ENCODE measurements at regions not wholly inside any gene's neighbourhood (a gene's known extent, or its start where the extent isn't known, plus 50 kb on each side); places are given as distances from the start of the nearest gene placed in this dataset.

DNA sequence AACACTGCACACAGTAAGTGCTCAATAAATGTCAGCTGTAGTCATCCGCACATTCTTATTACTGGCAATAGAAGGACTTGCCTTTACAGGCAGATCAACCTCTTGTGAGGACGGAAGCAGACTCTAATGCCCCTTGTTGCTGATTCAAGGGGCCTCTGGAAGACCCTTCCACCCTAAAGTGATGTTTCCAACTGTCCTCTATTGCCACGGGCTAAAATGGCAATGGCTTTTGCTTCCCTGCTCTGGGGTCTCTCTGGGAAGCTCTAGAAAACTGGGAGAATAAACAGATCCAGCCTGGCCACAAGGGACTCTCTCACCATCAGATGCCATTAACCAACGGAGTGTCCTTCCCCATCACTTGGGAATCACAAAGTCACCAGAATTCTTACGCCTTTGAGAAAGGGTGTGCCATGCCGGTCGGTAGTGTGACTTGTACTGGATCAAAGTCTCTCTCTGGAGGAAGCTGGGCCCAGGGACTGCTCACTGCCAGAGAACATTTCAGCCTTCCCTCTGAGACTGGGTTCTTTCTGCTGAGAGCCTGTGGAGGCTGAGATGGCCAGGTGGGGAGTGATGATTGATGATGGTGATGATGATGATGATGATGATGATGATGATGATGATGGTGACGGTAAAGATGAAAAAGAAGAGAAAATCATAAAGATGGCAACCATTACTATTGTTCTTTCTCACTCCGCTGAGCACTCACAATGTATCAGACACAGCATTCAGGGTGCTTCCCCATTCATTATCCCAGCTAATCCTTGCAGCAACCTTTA lies 146.8 kb downstream of the CYLD start:
- Histone ChIP-seq H3K9me3 (replicated peaks in 1 of 3) (no peaks in the 10 kb centered on the region), H3K4me3 (no peak overlapping the region), H3K4me1 (replicated peaks in 1 of 2) (no peaks in the 10 kb centered on the region), H3K36me3 (replicated peaks in 1 of 2) (no peaks in the 10 kb centered on the region), H3K27ac (no peak overlapping the region), H3K27me3 (no peaks in the 10 kb centered on the region)
- 70 to 87% (median 76%) methylated on average over 8 to 9 of the region's 9 CpGs for WGBS, 4 donors
- intact Hi-C loops (cut with DNase I) = no loop called here
- DNase-seq = no peak
- TF ChIP-seq, protein P1, sequence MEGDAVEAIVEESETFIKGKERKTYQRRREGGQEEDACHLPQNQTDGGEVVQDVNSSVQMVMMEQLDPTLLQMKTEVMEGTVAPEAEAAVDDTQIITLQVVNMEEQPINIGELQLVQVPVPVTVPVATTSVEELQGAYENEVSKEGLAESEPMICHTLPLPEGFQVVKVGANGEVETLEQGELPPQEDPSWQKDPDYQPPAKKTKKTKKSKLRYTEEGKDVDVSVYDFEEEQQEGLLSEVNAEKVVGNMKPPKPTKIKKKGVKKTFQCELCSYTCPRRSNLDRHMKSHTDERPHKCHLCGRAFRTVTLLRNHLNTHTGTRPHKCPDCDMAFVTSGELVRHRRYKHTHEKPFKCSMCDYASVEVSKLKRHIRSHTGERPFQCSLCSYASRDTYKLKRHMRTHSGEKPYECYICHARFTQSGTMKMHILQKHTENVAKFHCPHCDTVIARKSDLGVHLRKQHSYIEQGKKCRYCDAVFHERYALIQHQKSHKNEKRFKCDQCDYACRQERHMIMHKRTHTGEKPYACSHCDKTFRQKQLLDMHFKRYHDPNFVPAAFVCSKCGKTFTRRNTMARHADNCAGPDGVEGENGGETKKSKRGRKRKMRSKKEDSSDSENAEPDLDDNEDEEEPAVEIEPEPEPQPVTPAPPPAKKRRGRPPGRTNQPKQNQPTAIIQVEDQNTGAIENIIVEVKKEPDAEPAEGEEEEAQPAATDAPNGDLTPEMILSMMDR (IDR thresholded peaks at IDR 0.05) = no peak
- no peak for TF ChIP-seq POLR2A (IDR thresholded peaks at IDR 0.05)

DNA sequence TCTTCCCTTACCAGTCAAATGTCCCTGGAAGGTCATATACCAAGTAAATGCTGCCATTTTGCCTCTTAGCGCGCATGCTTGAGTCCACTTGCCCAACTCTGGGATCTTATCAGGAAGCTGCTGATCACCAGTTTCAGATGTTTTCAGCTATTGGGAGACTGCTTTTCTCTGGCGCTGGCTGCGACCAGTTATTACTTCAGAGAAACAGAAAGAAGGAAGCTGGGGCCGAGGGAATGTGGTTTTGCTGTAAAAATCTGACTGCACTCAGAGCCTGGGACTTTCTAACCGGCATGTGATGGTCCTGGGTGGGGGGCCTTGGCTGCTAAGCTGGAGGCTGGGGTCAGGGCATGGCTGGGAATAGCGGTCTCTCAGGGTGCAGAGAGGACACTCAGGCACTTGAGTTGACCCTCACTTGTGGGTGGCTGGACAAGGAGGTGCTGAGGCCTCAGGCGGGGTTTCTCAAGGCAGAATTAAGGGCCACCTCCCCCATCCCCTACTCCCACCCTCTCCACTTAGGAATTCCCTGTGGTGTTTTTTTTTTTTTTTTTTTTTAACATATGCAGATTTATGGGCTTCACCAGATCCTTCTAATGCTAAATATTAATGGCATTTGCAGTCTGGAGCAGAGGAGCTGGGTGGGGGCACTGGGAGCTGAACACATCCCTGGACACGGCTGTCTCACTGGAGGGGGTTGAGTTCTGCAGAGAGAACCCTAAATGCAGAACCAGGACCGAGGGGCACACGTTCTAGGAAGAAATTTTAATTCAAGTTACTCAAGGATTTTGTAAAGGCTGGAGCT lies 145.8 kb downstream of the CYLD start:
- 62 to 78% (median 73%) methylated on average over 10 to 11 of the region's 11 CpGs for WGBS, 4 donors
- no peak for DNase-seq
- Histone ChIP-seq H3K27ac (no peak overlapping the region), H3K36me3 (replicated peaks in 1 of 2) (no peaks in the 10 kb centered on the region), H3K4me1 (replicated peaks in 1 of 2) (no peaks in the 10 kb centered on the region), H3K4me3 (no peak overlapping the region), H3K27me3 (no peaks in the 10 kb centered on the region), H3K9me3 (replicated peaks in 1 of 3) (no peaks in the 10 kb centered on the region)
- TF ChIP-seq POLR2A (IDR thresholded peaks at IDR 0.05) = no peak
- TF ChIP-seq, protein P1 (IDR thresholded peaks at IDR 0.05) = no peak
- intact Hi-C loops (cut with DNase I) = no loop called here

DNA sequence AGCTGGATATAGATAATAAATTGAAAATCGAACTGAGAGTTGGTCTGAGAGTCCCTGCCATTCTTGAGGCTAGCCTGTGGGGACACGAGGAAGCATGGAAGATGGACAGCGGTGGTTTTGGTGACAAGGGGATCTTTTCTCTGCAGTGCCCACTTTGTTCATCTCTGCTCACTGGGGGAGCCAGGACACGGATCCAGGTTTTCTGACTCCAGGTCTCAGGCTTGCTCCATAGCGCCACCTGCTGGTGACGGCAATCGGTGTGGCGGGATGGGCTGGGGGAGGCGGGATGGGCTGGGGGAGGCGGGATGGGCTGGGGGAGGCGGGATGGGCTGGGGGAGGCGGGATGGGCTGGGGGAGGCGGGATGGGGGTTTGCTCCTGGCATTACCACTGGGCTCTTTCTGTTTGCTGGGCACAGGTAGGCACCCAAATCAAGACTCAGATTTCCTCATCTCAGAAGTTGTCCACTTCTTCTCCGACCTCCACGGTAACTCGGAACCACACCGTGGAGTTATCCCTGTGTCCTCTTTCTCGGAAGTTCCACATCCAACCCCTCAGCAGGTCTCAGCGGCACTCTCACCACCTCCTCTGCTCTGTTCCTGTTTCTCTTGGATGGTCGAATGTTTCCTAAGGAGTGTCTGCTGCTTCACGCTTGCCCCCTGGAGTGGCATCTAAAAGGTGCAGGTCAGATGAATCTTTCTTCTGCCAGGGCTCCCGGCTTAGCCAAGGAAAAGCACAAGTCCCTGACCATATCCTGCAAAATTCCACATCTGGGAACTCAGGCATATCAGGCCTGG lies 142.4 kb downstream of the CYLD start:
- 44 to 69% (median 51%) methylated on average over 14 to 22 of the region's 22 CpGs for WGBS, 4 donors
- Histone ChIP-seq H3K27ac (no peak overlapping the region), H3K4me3 (no peak overlapping the region), H3K4me1 (replicated peaks in 1 of 2) (no peaks in the 10 kb centered on the region), H3K9me3 (replicated peaks in 1 of 3) (no peaks in the 10 kb centered on the region), H3K27me3 (no peaks in the 10 kb centered on the region), H3K36me3 (replicated peaks in 1 of 2) (no peaks in the 10 kb centered on the region)
- DNase-seq = peak in 1 of 7 donors; percentile 11
- intact Hi-C loops (cut with DNase I) = no loop called here
- TF ChIP-seq, protein P1 (IDR thresholded peaks at IDR 0.05) = no peak
- no peak for TF ChIP-seq POLR2A (IDR thresholded peaks at IDR 0.05)

DNA sequence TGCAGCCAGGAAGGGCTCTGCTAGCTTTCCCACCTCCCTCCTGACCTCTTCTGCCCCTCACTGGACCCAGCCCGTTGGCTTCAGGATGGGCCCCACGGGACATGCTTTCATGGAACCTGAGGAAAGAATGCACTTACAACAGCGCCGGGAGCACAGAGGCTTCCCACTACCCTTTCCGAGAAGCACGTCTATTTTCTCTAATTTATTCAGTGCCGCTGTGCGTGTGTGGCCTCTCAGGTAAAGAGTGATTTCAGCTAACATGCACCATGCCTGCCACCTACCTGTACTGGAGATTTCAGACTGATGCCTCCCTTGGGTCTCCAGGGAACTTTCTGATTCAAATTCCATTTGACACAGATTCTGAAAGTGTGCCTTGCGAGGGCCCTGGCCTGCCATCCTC lies 140.1 kb downstream of the CYLD start:
- Histone ChIP-seq H3K4me1 (replicated peaks in 1 of 2) (no peaks in the 10 kb centered on the region), H3K9me3 (replicated peaks in 1 of 3) (no peaks in the 10 kb centered on the region), H3K36me3 (replicated peaks in 1 of 2) (no peaks in the 10 kb centered on the region), H3K27ac (no peak overlapping the region), H3K27me3 (no peaks in the 10 kb centered on the region), H3K4me3 (no peak overlapping the region)
- TF ChIP-seq, protein P1 (IDR thresholded peaks at IDR 0.05) = no peak
- TF ChIP-seq POLR2A (IDR thresholded peaks at IDR 0.05) = no peak
- WGBS, 4 donors = 67 to 84% (median 82%) methylated on average over 9 of the region's 9 CpGs
- no peak for DNase-seq
- intact Hi-C loops (cut with DNase I) = no loop called here

All from adrenal gland (tissue), 9 donors.